ENCODE measurements at regions not wholly inside any gene's neighbourhood (a gene's known extent, or its start where the extent isn't known, plus 50 kb on each side); places are given as distances from the start of the nearest gene placed in this dataset.

DNA sequence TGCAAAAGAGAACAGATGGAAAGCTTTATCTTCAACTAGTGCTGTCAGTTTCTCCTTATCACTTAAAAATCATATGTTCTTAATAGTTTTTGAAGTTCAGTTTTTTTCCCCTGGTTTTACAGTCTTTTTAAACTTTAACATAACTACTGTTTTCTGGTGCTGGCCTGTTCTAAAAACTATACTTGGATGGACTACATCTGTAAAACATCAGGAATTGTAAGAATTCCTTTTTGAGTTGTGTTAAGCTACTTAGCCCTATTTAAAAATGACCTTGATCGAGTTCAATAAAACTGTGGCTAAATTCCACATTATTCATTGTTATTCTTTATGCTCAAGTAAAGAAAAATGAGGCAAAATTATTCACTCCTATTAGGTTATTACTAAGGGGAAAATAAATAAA lies 397.7 kb downstream of the NUP35 start (continued):
- TF ChIP-seq, protein P1, sequence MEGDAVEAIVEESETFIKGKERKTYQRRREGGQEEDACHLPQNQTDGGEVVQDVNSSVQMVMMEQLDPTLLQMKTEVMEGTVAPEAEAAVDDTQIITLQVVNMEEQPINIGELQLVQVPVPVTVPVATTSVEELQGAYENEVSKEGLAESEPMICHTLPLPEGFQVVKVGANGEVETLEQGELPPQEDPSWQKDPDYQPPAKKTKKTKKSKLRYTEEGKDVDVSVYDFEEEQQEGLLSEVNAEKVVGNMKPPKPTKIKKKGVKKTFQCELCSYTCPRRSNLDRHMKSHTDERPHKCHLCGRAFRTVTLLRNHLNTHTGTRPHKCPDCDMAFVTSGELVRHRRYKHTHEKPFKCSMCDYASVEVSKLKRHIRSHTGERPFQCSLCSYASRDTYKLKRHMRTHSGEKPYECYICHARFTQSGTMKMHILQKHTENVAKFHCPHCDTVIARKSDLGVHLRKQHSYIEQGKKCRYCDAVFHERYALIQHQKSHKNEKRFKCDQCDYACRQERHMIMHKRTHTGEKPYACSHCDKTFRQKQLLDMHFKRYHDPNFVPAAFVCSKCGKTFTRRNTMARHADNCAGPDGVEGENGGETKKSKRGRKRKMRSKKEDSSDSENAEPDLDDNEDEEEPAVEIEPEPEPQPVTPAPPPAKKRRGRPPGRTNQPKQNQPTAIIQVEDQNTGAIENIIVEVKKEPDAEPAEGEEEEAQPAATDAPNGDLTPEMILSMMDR (IDR thresholded peaks at IDR 0.05 in 2 of 3, conservative IDR thresholded peaks at IDR 0.05 in 1 of 3; ENCODE audit: borderline replicate concordance in 1 of 3, insufficient read depth in 1 of 3, low read depth in 2 of 3, low read length in 2 of 3), result no peak
- TF ChIP-seq EZH2 (IDR thresholded peaks at IDR 0.05), result no peak
- no peak for TF ChIP-seq CBX3 (IDR thresholded peaks at IDR 0.05; ENCODE audit: low read depth)
- TF ChIP-seq, protein P2, sequence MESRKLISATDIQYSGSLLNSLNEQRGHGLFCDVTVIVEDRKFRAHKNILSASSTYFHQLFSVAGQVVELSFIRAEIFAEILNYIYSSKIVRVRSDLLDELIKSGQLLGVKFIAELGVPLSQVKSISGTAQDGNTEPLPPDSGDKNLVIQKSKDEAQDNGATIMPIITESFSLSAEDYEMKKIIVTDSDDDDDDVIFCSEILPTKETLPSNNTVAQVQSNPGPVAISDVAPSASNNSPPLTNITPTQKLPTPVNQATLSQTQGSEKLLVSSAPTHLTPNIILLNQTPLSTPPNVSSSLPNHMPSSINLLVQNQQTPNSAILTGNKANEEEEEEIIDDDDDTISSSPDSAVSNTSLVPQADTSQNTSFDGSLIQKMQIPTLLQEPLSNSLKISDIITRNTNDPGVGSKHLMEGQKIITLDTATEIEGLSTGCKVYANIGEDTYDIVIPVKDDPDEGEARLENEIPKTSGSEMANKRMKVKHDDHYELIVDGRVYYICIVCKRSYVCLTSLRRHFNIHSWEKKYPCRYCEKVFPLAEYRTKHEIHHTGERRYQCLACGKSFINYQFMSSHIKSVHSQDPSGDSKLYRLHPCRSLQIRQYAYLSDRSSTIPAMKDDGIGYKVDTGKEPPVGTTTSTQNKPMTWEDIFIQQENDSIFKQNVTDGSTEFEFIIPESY (IDR thresholded peaks at IDR 0.05; ENCODE audit: extremely low read depth, insufficient replicate concordance, low read length), result no peak
- TF ChIP-seq, protein P3, sequence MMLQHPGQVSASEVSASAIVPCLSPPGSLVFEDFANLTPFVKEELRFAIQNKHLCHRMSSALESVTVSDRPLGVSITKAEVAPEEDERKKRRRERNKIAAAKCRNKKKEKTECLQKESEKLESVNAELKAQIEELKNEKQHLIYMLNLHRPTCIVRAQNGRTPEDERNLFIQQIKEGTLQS (IDR thresholded peaks at IDR 0.05), result no peak
- no peak for TF ChIP-seq EGR1 (IDR thresholded peaks at IDR 0.05; ENCODE audit: low read depth)
- no peak for TF ChIP-seq SP1 (IDR thresholded peaks at IDR 0.05; ENCODE audit: low read depth)
- TF ChIP-seq POLR2AphosphoS5 (IDR thresholded peaks at IDR 0.05; ENCODE audit: low read depth, low read length), result no peak
- no peak for TF ChIP-seq ELF1 (IDR thresholded peaks at IDR 0.05; ENCODE audit: borderline replicate concordance, low read depth)

DNA sequence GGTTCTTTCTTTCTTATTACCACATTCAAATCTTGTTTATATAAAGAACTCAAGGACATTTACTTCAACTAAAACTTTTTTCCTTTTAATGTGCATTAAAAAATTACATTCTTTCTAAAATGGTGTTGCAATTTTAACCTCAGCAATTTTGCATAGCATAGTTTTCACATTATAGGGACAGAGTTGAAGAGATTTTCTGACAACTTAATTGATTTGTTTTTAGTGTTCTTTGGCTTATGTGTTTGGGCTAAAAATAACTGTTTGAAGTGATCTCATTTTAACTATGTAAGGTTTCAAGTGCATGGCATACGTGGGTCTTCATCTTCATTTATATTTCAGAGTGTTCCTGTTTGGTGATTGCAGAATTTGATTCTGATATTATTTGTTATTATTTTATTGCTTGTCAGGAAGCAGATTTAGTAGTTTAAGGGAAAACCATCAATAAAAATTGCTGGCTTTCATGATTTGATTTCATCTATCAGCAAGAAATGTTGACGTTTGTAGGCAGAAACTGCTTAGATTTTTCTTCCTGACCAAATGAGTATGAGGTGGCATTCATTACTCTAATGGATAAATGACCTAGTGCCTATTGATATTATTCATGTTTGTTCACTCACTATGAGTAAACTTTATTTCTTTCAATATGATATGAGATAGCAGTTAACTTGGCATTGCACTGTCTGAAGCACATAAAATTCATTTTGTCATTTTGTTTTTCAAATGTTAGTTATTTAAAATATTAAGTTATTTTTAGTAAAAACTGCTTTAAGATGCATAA lies 398.4 kb downstream of the NUP35 start:
- CTCF ChIA-PET, result no interaction called here
- POLR2A ChIA-PET, result no interaction called here
- no peak overlapping the region for H3K27ac ChIP-seq (ENCODE audit: low read depth, low read length)
- H3K79me2 ChIP-seq (ENCODE audit: insufficient read depth, low read length), result no peaks in the 10 kb centered on the region
- no peaks in the 10 kb centered on the region for H3K36me3 ChIP-seq (ENCODE audit: control insufficient read depth in 1 of 2, insufficient read depth in 2 of 2, low read length in 2 of 2)
- H3K4me3 ChIP-seq (replicated peaks in 1 of 2; ENCODE audit: low read depth in 1 of 2, low read length in 2 of 2), result no peak overlapping the region
- ATAC-seq (no peak), DNase-seq (ENCODE audit: low read depth, low spot score) (no peak)
- TF ChIP-seq, protein P1 (IDR thresholded peaks at IDR 0.05 in 2 of 3, conservative IDR thresholded peaks at IDR 0.05 in 1 of 3; ENCODE audit: borderline replicate concordance in 1 of 3, insufficient read depth in 1 of 3, low read depth in 2 of 3, low read length in 2 of 3), result no peak
- no peak for TF ChIP-seq SP1 (IDR thresholded peaks at IDR 0.05; ENCODE audit: low read depth)
- no peak overlapping the region for H3K4me2 ChIP-seq (ENCODE audit: low read length)
- H3K4me1 ChIP-seq (ENCODE audit: control insufficient read depth in 1 of 2, insufficient read depth in 2 of 2, low read length in 2 of 2), result no peaks in the 10 kb centered on the region
- no peak overlapping the region for H3K9ac ChIP-seq (ENCODE audit: low read length)
- H3K9me3 ChIP-seq (ENCODE audit: control insufficient read depth in 1 of 2, insufficient read depth in 1 of 2, low read depth in 1 of 2, low read length in 2 of 2), result no peaks in the 10 kb centered on the region
- no peaks in the 10 kb centered on the region for H4K20me1 ChIP-seq (ENCODE audit: insufficient read depth)
- H3K9me2 ChIP-seq (ENCODE audit: insufficient read depth), result no peaks in the 10 kb centered on the region
- intact Hi-C loops (cut with micrococcal nuclease), result no loop called here
- no peak overlapping the region for H2AFZ ChIP-seq (ENCODE audit: low read depth, low read length, poor library complexity, severe bottlenecking)
- no peaks in the 10 kb centered on the region for H3K27me3 ChIP-seq (ENCODE audit: insufficient read depth, low read length)
- BruUV-seq (replicated peaks), result no TSS peak
- RAD21 ChIA-PET (ENCODE audit: low non-redundant PET in 1 of 2, low total read pairs in 2 of 2, uncharacterized antibody in 2 of 2, unreplicated experiment in 2 of 2), result no interaction called here
